AG08396 (cell line): ENCODE measurements at regions not wholly inside any gene's neighbourhood (a gene's known extent, or its start where the extent isn't known, plus 50 kb on each side); places are given as distances from the start of the nearest gene placed in this dataset.

Experiments used
- DNase-seq: peaks from one replicate; pipeline ENCODE4 v3.0.0; 2012; ENCODE audit warnings: low spot score, mixed read lengths

- no peak for DNase-seq
Observed at GRCh38 chr5:148950471-148950863, 112.4 kb downstream of the SH3TC2 start.

GRCh38 chr5:148950892-148951291, 112.0 kb downstream of the SH3TC2 start:
- no peak for DNase-seq

GRCh38 chr5:148951612-148952011, 111.2 kb downstream of the SH3TC2 start:
- DNase-seq = no peak

- no peak for DNase-seq
Observed at GRCh38 chr5:148952097-148952867, 110.6 kb downstream of the SH3TC2 start.

- DNase-seq = no peak
Observed at GRCh38 chr5:148953711-148954110, 109.2 kb downstream of the SH3TC2 start.
